ENCODE measurements at regions not wholly inside any gene's neighbourhood (a gene's known extent, or its start where the extent isn't known, plus 50 kb on each side); places are given as distances from the start of the nearest gene placed in this dataset.

- TF ChIP-seq CTCF (IDR thresholded peaks at IDR 0.05; ENCODE audit: insufficient read depth, low read length) (no peak), GABPA (IDR thresholded peaks at IDR 0.05; ENCODE audit: low read depth) (no peak)
Observed at GRCh38 chr2:106270471-106270891, 76.4 kb upstream of the UXS1 start.
